GM12873 (cell line): ENCODE measurements at regions not wholly inside any gene's neighbourhood (a gene's known extent, or its start where the extent isn't known, plus 50 kb on each side); places are given as distances from the start of the nearest gene placed in this dataset.

Experiments
- CTCF ChIP-seq: IDR thresholded peaks from 2 replicates; pipeline ENCODE4 v1.5.1; 2012; ENCODE audit warnings: low read depth, mild to moderate bottlenecking, moderate library complexity, low read length, control low read depth; ENCODE audit not compliant: insufficient read depth; ENCODE audit errors: missing control alignments

DNA sequence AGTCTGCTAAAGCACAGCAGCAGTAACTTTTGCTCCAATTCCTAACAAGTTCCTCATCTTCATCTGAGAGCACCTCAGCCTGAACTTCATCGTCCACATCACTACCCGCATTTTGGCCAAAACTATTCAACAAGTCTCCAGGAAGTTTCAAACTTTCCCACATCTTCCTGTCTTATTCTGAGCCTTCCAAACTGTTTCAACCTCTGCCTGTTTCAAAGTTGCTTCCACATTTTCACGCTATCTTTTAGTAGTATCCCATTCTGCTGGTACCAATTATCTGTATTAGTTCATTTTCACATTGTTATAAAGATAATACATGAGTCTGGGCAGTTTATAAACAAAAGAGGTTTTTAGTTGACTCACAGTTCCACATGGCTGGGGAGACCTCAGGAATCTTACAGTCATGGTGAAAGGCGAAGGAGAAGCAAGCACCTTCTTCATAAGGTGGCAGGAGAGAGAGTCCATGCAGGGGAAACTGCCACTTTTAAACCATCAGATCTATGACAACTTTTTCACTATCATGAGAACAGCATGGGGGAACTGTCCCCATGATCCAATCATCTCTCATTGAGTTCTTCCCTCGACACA lies 99.4 kb upstream of the GRIK2 start:
- no peak for TF ChIP-seq CTCF

GRCh38 chr6:101294676-101295075 lies 98.8 kb upstream of the GRIK2 start:
- no peak for TF ChIP-seq CTCF

DNA sequence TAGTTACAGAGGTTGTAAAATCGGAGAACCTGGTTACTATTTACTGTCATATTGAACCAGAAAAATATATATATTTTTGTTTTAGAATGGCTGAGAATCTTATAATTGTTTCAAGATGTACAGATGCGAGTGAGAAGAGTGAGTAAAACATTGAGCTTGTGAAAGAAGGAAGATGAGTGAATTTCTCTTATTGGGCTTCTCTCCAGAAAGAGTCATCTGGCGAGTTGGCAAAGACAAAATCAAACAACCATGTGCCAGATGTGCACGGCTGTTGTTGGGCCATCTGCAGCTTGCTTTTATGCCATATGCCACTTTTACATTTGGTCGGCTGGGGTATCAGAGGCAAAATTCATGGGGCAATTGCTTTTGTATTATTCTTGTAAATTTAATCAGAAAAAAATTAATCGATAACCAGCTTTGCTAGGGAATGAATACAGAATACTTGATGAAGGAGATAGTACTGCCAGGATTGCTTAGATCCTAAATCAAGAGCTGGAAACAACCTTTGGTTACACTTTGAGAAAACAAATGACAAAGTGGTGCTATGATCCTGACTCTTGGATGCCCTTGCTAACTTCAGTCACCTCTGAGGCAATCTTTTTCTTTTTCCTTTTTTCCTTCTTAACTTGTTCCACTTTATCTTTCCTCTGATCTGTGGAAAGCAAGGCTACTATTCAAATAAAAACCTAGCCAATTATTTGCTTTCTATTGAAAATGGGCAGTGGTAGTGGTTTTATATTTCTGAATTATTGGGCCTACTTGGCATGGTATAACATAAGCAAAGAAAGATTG lies 97.1 kb upstream of the GRIK2 start:
- no peak for TF ChIP-seq CTCF

DNA sequence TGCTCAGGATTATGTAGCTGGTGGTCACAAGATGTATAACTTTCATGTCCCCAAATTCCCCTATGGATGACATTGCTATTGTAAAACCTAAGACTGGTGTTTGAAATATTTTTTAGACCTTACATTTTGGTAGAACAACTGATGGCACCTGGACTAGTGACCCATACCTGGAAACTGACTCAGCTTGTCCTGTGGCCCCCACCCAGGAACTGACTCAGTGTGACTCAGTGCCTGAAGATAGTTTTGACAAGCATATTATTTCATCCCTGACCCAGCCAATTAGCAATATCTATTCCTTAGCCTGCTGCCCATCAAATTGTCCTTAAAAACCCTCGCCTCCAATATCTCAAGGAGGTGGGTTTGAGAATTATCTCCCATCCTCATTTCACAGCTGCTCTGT lies 90.9 kb upstream of the GRIK2 start:
- TF ChIP-seq CTCF, result no peak

GRCh38 chr6:101303495-101303894 lies 90.0 kb upstream of the GRIK2 start:
- no peak for TF ChIP-seq CTCF

GRCh38 chr6:101312652-101313051 lies 80.9 kb upstream of the GRIK2 start:
- no peak for TF ChIP-seq CTCF

GRCh38 chr6:101322921-101323320 lies 70.6 kb upstream of the GRIK2 start:
- TF ChIP-seq CTCF, result no peak
